ENCODE measurements at regions not wholly inside any gene's neighbourhood (a gene's known extent, or its start where the extent isn't known, plus 50 kb on each side); places are given as distances from the start of the nearest gene placed in this dataset.

GRCh38 chr1:47694011-47694890 is 256.4 kb downstream of the FOXD2 start:
- H3K4me1 ChIP-seq: peaks cover 0 to 7% (median 2%) of the 10 kb centered on the region in 10 experiments; a peak in 3 of 20 replicates
- TF ChIP-seq Cebpa-rat (IDR thresholded peaks at IDR 0.05): no peak
- no peaks in the 10 kb centered on the region for H4K20me1 ChIP-seq
- H3K9ac ChIP-seq: no peak overlapping the region
- no peak overlapping the region for H3K27ac ChIP-seq
- H3K27me3 ChIP-seq: no peaks in the 10 kb centered on the region
- H3K9me3 ChIP-seq (replicated peaks in 1 of 11): no peaks in the 10 kb centered on the region
- no peak overlapping the region for H3K4me2 ChIP-seq
- H3K36me3 ChIP-seq: no peaks in the 10 kb centered on the region
- H3K4me3 ChIP-seq: no peak overlapping the region

GRCh38 chr1:47696404-47696736 is 258.5 kb downstream of the FOXD2 start:
- peaks cover 0 to 15% (median 3%) of the 10 kb centered on the region in 10 experiments; a peak in 5 of 20 replicates for H3K4me1 ChIP-seq
- no peaks in the 10 kb centered on the region for H3K27me3 ChIP-seq
- H3K4me2 ChIP-seq: no peak overlapping the region
- H3K4me3 ChIP-seq: no peak overlapping the region
- no peaks in the 10 kb centered on the region for H3K36me3 ChIP-seq
- no peaks in the 10 kb centered on the region for H3K9me3 ChIP-seq (replicated peaks in 1 of 11)
- H4K20me1 ChIP-seq: no peaks in the 10 kb centered on the region
- no peak overlapping the region for H3K27ac ChIP-seq
- TF ChIP-seq Cebpa-rat (IDR thresholded peaks at IDR 0.05): no peak
- no peak overlapping the region for H3K9ac ChIP-seq

- no peaks in the 10 kb centered on the region for H3K9me3 ChIP-seq (replicated peaks in 1 of 11)
- H3K4me3 ChIP-seq: no peak overlapping the region
- no peak for TF ChIP-seq Cebpa-rat (IDR thresholded peaks at IDR 0.05)
- H4K20me1 ChIP-seq: no peaks in the 10 kb centered on the region
- no peak overlapping the region for H3K4me2 ChIP-seq
- no peak overlapping the region for H3K9ac ChIP-seq
- no peaks in the 10 kb centered on the region for H3K36me3 ChIP-seq
- H3K27me3 ChIP-seq: no peaks in the 10 kb centered on the region
- H3K27ac ChIP-seq: no peak overlapping the region
- peaks cover 0 to 15% (median 5%) of the 10 kb centered on the region in 10 experiments; a peak in 7 of 20 replicates for H3K4me1 ChIP-seq
Observed at GRCh38 chr1:47696737-47697441, 259.0 kb downstream of the FOXD2 start.

- Histone ChIP-seq H3K9me3 (replicated peaks in 1 of 11) (no peaks in the 10 kb centered on the region), H3K36me3 (no peaks in the 10 kb centered on the region), H3K4me2 (0 out of 22 replicates have a peak overlapping the region, but pooled peaks of 3 of the 11 experiments have one; percentile 16 to 31 (median 17)), H3K4me3 (no peak overlapping the region), H4K20me1 (no peaks in the 10 kb centered on the region), H3K9ac (no peak overlapping the region), H3K4me1 (peaks cover 0 to 15% (median 5%) of the 10 kb centered on the region in 10 experiments; a peak in 7 of 20 replicates), H3K27me3 (no peaks in the 10 kb centered on the region), H3K27ac (no peak overlapping the region)
- no peak for TF ChIP-seq Cebpa-rat (IDR thresholded peaks at IDR 0.05)
Observed at GRCh38 chr1:47697616-47698335, 259.9 kb downstream of the FOXD2 start.

GRCh38 chr1:47699492-47700235 is 261.8 kb downstream of the FOXD2 start:
- Histone ChIP-seq H4K20me1 (no peaks in the 10 kb centered on the region), H3K9me3 (replicated peaks in 1 of 11) (no peaks in the 10 kb centered on the region), H3K27ac (no peak overlapping the region), H3K4me2 (peak overlapping the region in 2 of 11 experiments; percentile 8 to 10; a peak in 1 of 22 replicates), H3K36me3 (no peaks in the 10 kb centered on the region), H3K27me3 (no peaks in the 10 kb centered on the region), H3K4me1 (peaks cover 0 to 15% (median 5%) of the 10 kb centered on the region in 10 experiments; a peak in 7 of 20 replicates), H3K9ac (no peak overlapping the region), H3K4me3 (no peak overlapping the region)
- no peak; a peak in 1 of 22 replicates for TF ChIP-seq Cebpa-rat (IDR thresholded peaks at IDR 0.05)

GRCh38 chr1:47701283-47701682 is 263.4 kb downstream of the FOXD2 start:
- Histone ChIP-seq H3K4me2 (peak overlapping the region in 1 of 11 experiments; percentile 3; a peak in 1 of 22 replicates), H3K27ac (no peak overlapping the region), H3K9me3 (replicated peaks in 1 of 11) (no peaks in the 10 kb centered on the region), H3K4me1 (peaks cover 0 to 15% (median 5%) of the 10 kb centered on the region in 10 experiments; a peak in 7 of 20 replicates), H3K36me3 (no peaks in the 10 kb centered on the region), H3K4me3 (no peak overlapping the region), H4K20me1 (no peaks in the 10 kb centered on the region), H3K27me3 (peaks cover 5 to 14% (median 11%) of the 10 kb centered on the region in 11 experiments; a peak in 18 of 22 replicates), H3K9ac (no peak overlapping the region)
- TF ChIP-seq Cebpa-rat (IDR thresholded peaks at IDR 0.05): no peak

- no peaks in the 10 kb centered on the region for H3K9me3 ChIP-seq (replicated peaks in 1 of 11)
- peaks cover 11 to 20% (median 18%) of the 10 kb centered on the region in 11 experiments for H3K27me3 ChIP-seq
- TF ChIP-seq Cebpa-rat (IDR thresholded peaks at IDR 0.05): no peak
Observed at GRCh38 chr1:47701741-47702515, 264.1 kb downstream of the FOXD2 start.

More at GRCh38 chr1:47701741-47702515, 264.1 kb downstream of the FOXD2 start:
- Histone ChIP-seq H3K36me3 (no peaks in the 10 kb centered on the region), H3K4me3 (no peak overlapping the region), H3K4me2 (peak overlapping the region in 1 of 11 experiments; percentile 3; a peak in 1 of 22 replicates), H4K20me1 (no peaks in the 10 kb centered on the region; a peak in 1 of 22 replicates), H3K27ac (no peak overlapping the region), H3K4me1 (peaks cover 0 to 15% (median 5%) of the 10 kb centered on the region in 10 experiments; a peak in 7 of 20 replicates), H3K9ac (no peak overlapping the region)

Measured in BLaER1 treated with 17β-estradiol and CSF1 and Interleukin-3, amounts not matched to agents 10 nM and 100 nM (cell line).